Mesendoderm (in vitro differentiated cells): ENCODE measurements at regions not wholly inside any gene's neighbourhood (a gene's known extent, or its start where the extent isn't known, plus 50 kb on each side); places are given as distances from the start of the nearest gene placed in this dataset.

ENCODE experiments used
- DNase-seq: peaks from one replicate; pipeline ENCODE4 v3.0.0; 2013
- H2AK5ac ChIP-seq: 2 replicates; pipeline ENCODE4 v1.6.1; 2013; ENCODE audit warnings: low read length, inconsistent platforms
- H2BK120ac ChIP-seq: 2 replicates; pipeline ENCODE4 v1.6.1; 2013; ENCODE audit warnings: low read depth, mild to moderate bottlenecking, low read length, moderate library complexity, mixed read lengths
- H2BK15ac ChIP-seq: replicated peaks from 2 replicates; pipeline ENCODE4 v1.6.1; 2013; ENCODE audit warnings: low read depth, mild to moderate bottlenecking, moderate library complexity
- H2BK5ac ChIP-seq: 2 replicates; pipeline ENCODE4 v1.6.1; 2013; ENCODE audit warnings: low read length, inconsistent platforms
- H3K18ac ChIP-seq: 2 replicates; pipeline ENCODE4 v1.6.1; 2013; ENCODE audit warnings: mild to moderate bottlenecking, low read length, mixed read lengths
- H3K23ac ChIP-seq: one replicate; pipeline ENCODE4 v1.6.1; 2013; ENCODE audit warnings: low read length
- H3K27ac ChIP-seq: 2 replicates; pipeline ENCODE4 v1.5.1; 2013; ENCODE audit warnings: low read depth, mild to moderate bottlenecking, inconsistent platforms, low read length, moderate library complexity
- H3K27me3 ChIP-seq: 2 replicates; pipeline ENCODE4 v1.6.1; 2013; ENCODE audit warnings: low read length, control low read depth, mild to moderate bottlenecking, inconsistent platforms; ENCODE audit not compliant: insufficient read depth, poor library complexity
- H3K36me3 ChIP-seq: 2 replicates; pipeline ENCODE4 v1.6.1; 2013; ENCODE audit warnings: low read length, inconsistent platforms; ENCODE audit not compliant: control insufficient read depth, insufficient read depth
- H3K4ac ChIP-seq: one replicate; pipeline ENCODE4 v1.6.1; 2013; ENCODE audit warnings: low read depth, mild to moderate bottlenecking, low read length, moderate library complexity
- H3K4me1 ChIP-seq: 2 replicates; pipeline ENCODE4 v1.6.1; 2013; ENCODE audit warnings: low read depth, low read length, inconsistent platforms; ENCODE audit not compliant: control insufficient read depth
- H3K4me2 ChIP-seq: 2 replicates; pipeline ENCODE4 v1.6.1; 2013; ENCODE audit warnings: low read length
- H3K4me3 ChIP-seq: 2 replicates; pipeline ENCODE4 v1.5.1; 2013; ENCODE audit warnings: mild to moderate bottlenecking, low read length
- H3K56ac ChIP-seq: one replicate; pipeline ENCODE4 v1.6.1; 2013; ENCODE audit warnings: low read length
- H3K79me1 ChIP-seq: 2 replicates; pipeline ENCODE4 v1.6.1; 2013; ENCODE audit warnings: low read length, inconsistent platforms
- H3K79me2 ChIP-seq: 2 replicates; pipeline ENCODE4 v1.6.1; 2013; ENCODE audit warnings: mild to moderate bottlenecking, low read length; ENCODE audit not compliant: control insufficient read depth, insufficient read depth
- H3K9ac ChIP-seq: 2 replicates; pipeline ENCODE4 v1.6.1; 2013; ENCODE audit warnings: low read length, inconsistent platforms
- H4K5ac ChIP-seq: one replicate; pipeline ENCODE4 v1.6.1; 2013; ENCODE audit warnings: low read length
- H4K8ac ChIP-seq: one replicate; pipeline ENCODE4 v1.6.1; 2013; ENCODE audit warnings: low read depth, mild to moderate bottlenecking, control low read depth, low read length, moderate library complexity
- WGBS: extraction: QIAGEN DNeasy Blood & Tissue Kit; methylation state at CpG from one replicate; pipeline ENCODE4 v1.1.7; 2013; ENCODE audit warnings: low lambda C conversion rate, missing lambda C conversion rate; ENCODE audit not compliant: insufficient coverage; ENCODE audit errors: extremely low coverage; 5-methylcytosine and 5-hydroxymethylcytosine counted together

- no peaks in the 10 kb centered on the region for H3K4me1 ChIP-seq
- no peak overlapping the region for H3K56ac ChIP-seq
- no peak overlapping the region for H2BK15ac ChIP-seq
- H3K27ac ChIP-seq = no peak overlapping the region
- no peaks in the 10 kb centered on the region for H3K79me1 ChIP-seq
- no peaks in the 10 kb centered on the region for H3K27me3 ChIP-seq
- H2BK5ac ChIP-seq = no peak overlapping the region
- H3K23ac ChIP-seq = no peak overlapping the region
- H3K4ac ChIP-seq = no peak overlapping the region
- H3K18ac ChIP-seq = no peak overlapping the region
- H3K9ac ChIP-seq = no peak overlapping the region
- H4K5ac ChIP-seq = no peak overlapping the region
- H3K4me3 ChIP-seq = no peak overlapping the region
- no peak overlapping the region for H2AK5ac ChIP-seq
- H4K8ac ChIP-seq = no peak overlapping the region
- H3K79me2 ChIP-seq = no peaks in the 10 kb centered on the region
- no peaks in the 10 kb centered on the region for H3K36me3 ChIP-seq
- no peak overlapping the region for H2BK120ac ChIP-seq
- no peak overlapping the region for H3K4me2 ChIP-seq
- DNase-seq = no peak
These were observed 353.7 kb downstream of the SLITRK6 start for GRCh38 chr13:85445534-85445933.

- Histone ChIP-seq H3K56ac (no peak overlapping the region), H3K9ac (no peak overlapping the region), H3K4ac (no peak overlapping the region), H2BK15ac (no peak overlapping the region), H2AK5ac (no peak overlapping the region), H3K23ac (no peak overlapping the region), H3K18ac (no peak overlapping the region), H3K4me2 (no peak overlapping the region), H3K79me1 (no peaks in the 10 kb centered on the region), H4K5ac (no peak overlapping the region), H3K27me3 (no peaks in the 10 kb centered on the region), H3K4me3 (no peak overlapping the region), H2BK5ac (no peak overlapping the region), H3K79me2 (no peaks in the 10 kb centered on the region), H3K27ac (no peak overlapping the region), H3K4me1 (no peaks in the 10 kb centered on the region), H2BK120ac (no peak overlapping the region), H4K8ac (no peak overlapping the region), H3K36me3 (no peaks in the 10 kb centered on the region)
- no CpG with 5 or more reads among the region's 1 CpG for WGBS
- DNase-seq = no peak
These were observed 357.2 kb downstream of the SLITRK6 start for GRCh38 chr13:85441975-85442374.

GRCh38 chr13:85441364-85441763, 357.9 kb downstream of the SLITRK6 start:
- Histone ChIP-seq H3K9ac (no peak overlapping the region), H3K36me3 (no peaks in the 10 kb centered on the region), H2AK5ac (no peak overlapping the region), H3K27me3 (no peaks in the 10 kb centered on the region), H3K23ac (no peak overlapping the region), H3K79me2 (no peaks in the 10 kb centered on the region), H3K27ac (no peak overlapping the region), H3K56ac (no peak overlapping the region), H2BK5ac (no peak overlapping the region), H3K18ac (no peak overlapping the region), H2BK15ac (no peak overlapping the region), H2BK120ac (no peak overlapping the region), H3K4me2 (no peak overlapping the region), H3K4ac (no peak overlapping the region), H3K79me1 (no peaks in the 10 kb centered on the region), H4K8ac (no peak overlapping the region), H3K4me3 (no peak overlapping the region), H4K5ac (no peak overlapping the region), H3K4me1 (no peaks in the 10 kb centered on the region)
- WGBS = no CpG with 5 or more reads among the region's 12 CpGs
- no peak for DNase-seq

- H3K9ac ChIP-seq = no peak overlapping the region
- no peak overlapping the region for H3K18ac ChIP-seq
- WGBS = no CpG with 5 or more reads among the region's 1 CpG
- H3K4me2 ChIP-seq = no peak overlapping the region
- H3K36me3 ChIP-seq = no peaks in the 10 kb centered on the region
- no peaks in the 10 kb centered on the region for H3K4me1 ChIP-seq
- H3K79me2 ChIP-seq = no peaks in the 10 kb centered on the region
- no peak overlapping the region for H2BK5ac ChIP-seq
- no peak overlapping the region for H2BK15ac ChIP-seq
- H2BK120ac ChIP-seq = no peak overlapping the region
- no peaks in the 10 kb centered on the region for H3K27me3 ChIP-seq
- DNase-seq = no peak
- H3K56ac ChIP-seq = no peak overlapping the region
- H4K8ac ChIP-seq = no peak overlapping the region
- no peaks in the 10 kb centered on the region for H3K79me1 ChIP-seq
- no peak overlapping the region for H2AK5ac ChIP-seq
- no peak overlapping the region for H3K4me3 ChIP-seq
- no peak overlapping the region for H3K23ac ChIP-seq
- no peak overlapping the region for H4K5ac ChIP-seq
- H3K27ac ChIP-seq = no peak overlapping the region
- H3K4ac ChIP-seq = no peak overlapping the region
These were observed 363.2 kb downstream of the SLITRK6 start for GRCh38 chr13:85436029-85436428.

DNA sequence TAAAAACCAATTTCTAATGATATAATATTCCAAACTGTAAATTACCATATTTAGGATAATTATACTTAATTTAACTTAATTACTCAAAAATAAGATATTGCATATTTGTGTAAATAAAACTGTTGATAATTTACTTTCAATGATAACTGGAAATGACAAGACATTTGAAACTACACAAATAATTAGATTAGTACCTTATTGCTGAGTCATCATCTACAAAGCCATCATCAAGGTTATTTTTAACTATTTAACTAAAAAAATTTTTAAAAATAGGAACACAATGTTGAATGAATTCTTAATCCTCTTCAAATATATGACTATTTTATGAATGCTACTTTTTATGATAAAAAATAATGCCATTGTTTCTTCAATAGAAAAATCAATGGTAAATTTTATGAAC, 364.3 kb downstream of the SLITRK6 start:
- no peak overlapping the region for H4K8ac ChIP-seq
- no peak overlapping the region for H3K4me2 ChIP-seq
- no peak overlapping the region for H3K18ac ChIP-seq
- DNase-seq = no peak
- no peaks in the 10 kb centered on the region for H3K36me3 ChIP-seq
- no peak overlapping the region for H2BK15ac ChIP-seq
- H3K27ac ChIP-seq = no peak overlapping the region
- no peak overlapping the region for H2AK5ac ChIP-seq
- no peak overlapping the region for H3K4ac ChIP-seq
- H2BK120ac ChIP-seq = no peak overlapping the region
- no peaks in the 10 kb centered on the region for H3K4me1 ChIP-seq
- no peaks in the 10 kb centered on the region for H3K79me2 ChIP-seq
- no peak overlapping the region for H4K5ac ChIP-seq
- no peak overlapping the region for H3K4me3 ChIP-seq
- H3K23ac ChIP-seq = no peak overlapping the region
- no peak overlapping the region for H2BK5ac ChIP-seq
- H3K79me1 ChIP-seq = no peaks in the 10 kb centered on the region
- no peaks in the 10 kb centered on the region for H3K27me3 ChIP-seq
- H3K56ac ChIP-seq = no peak overlapping the region
- no peak overlapping the region for H3K9ac ChIP-seq

- H3K9ac ChIP-seq = no peak overlapping the region
- H3K56ac ChIP-seq = no peak overlapping the region
- H3K23ac ChIP-seq = no peak overlapping the region
- no peaks in the 10 kb centered on the region for H3K79me2 ChIP-seq
- no peak overlapping the region for H3K18ac ChIP-seq
- H2BK120ac ChIP-seq = no peak overlapping the region
- DNase-seq = no peak
- no peaks in the 10 kb centered on the region for H3K4me1 ChIP-seq
- H3K4me2 ChIP-seq = no peak overlapping the region
- no peak overlapping the region for H2BK5ac ChIP-seq
- no peak overlapping the region for H4K5ac ChIP-seq
- H3K79me1 ChIP-seq = no peaks in the 10 kb centered on the region
- H3K4ac ChIP-seq = no peak overlapping the region
- H3K36me3 ChIP-seq = no peaks in the 10 kb centered on the region
- no peak overlapping the region for H4K8ac ChIP-seq
- H2BK15ac ChIP-seq = no peak overlapping the region
- no peak overlapping the region for H3K27ac ChIP-seq
- no peak overlapping the region for H3K4me3 ChIP-seq
- no peak overlapping the region for H2AK5ac ChIP-seq
- H3K27me3 ChIP-seq = no peaks in the 10 kb centered on the region
These were observed 366.3 kb downstream of the SLITRK6 start for GRCh38 chr13:85432881-85433280.
